H1 (cell line): ENCODE measurements at regions not wholly inside any gene's neighbourhood (a gene's known extent, or its start where the extent isn't known, plus 50 kb on each side); places are given as distances from the start of the nearest gene placed in this dataset.

Source experiments
- CTCF ChIA-PET: fragments of 300-600 bp; sonication (Branson Sonifier 250); formaldehyde crosslinking; loops from one replicate; lab custom pipeline; 2021; ENCODE audit not compliant: partially characterized antibody; lab: Charles Lee
- POLR2A ChIA-PET: fragments of 300-600 bp; sonication (Branson Sonifier 250); formaldehyde crosslinking; loops from one replicate; lab custom pipeline; 2021; ENCODE audit warnings: inconsistent platforms; ENCODE audit not compliant: partially characterized antibody; lab: Charles Lee
- DNase-seq, 2 experiments: peaks; one replicate each; pipeline versions ENCODE4 v3.0.0 to v3.0.0-alpha.2; 2010 to 2022; ENCODE audit warnings: low spot score in 2 of 2, low read depth in 1 of 2, mixed read lengths in 1 of 2
- FAIRE-seq: peaks from 2 replicates; lab custom pipeline; 2011; peaks lifted over from hg19 to GRCh38; lab: Jason Lieb, UNC
- H2AFZ ChIP-seq: 2 replicates; pipeline ENCODE4 v1.8.1; 2012; ENCODE audit warnings: low read length, inconsistent platforms
- H2AK5ac ChIP-seq: 2 replicates; pipeline ENCODE4 v1.6.1; 2013; ENCODE audit warnings: low read depth, low read length
- H2BK120ac ChIP-seq: replicated peaks from 2 replicates; pipeline ENCODE3; 2013; ENCODE audit warnings: low read depth, low read length, inconsistent platforms
- H2BK12ac ChIP-seq: 2 replicates; pipeline ENCODE4 v1.6.1; 2013; ENCODE audit warnings: low read depth, low read length
- H2BK15ac ChIP-seq: 2 replicates; pipeline ENCODE4 v1.6.1; 2013; ENCODE audit warnings: low read length
- H2BK20ac ChIP-seq: 2 replicates; pipeline ENCODE4 v1.6.1; 2013; ENCODE audit warnings: low read length
- H2BK5ac ChIP-seq: 2 replicates; pipeline ENCODE4 v1.6.1; 2013; ENCODE audit warnings: low read depth, low read length
- H3K14ac ChIP-seq: 2 replicates; pipeline ENCODE4 v1.6.1; 2013; ENCODE audit warnings: inconsistent platforms; ENCODE audit not compliant: insufficient read length
- H3K18ac ChIP-seq: 2 replicates; pipeline ENCODE4 v1.6.1; 2013; ENCODE audit warnings: low read length; ENCODE audit errors: extremely low read depth
- H3K23ac ChIP-seq: 2 replicates; pipeline ENCODE4 v1.6.1; 2013; ENCODE audit warnings: inconsistent platforms; ENCODE audit not compliant: insufficient read length
- H3K23me2 ChIP-seq: 2 replicates; pipeline ENCODE4 v1.6.1; 2013; ENCODE audit warnings: low read depth, low read length
- H3K27ac ChIP-seq: 2 replicates; pipeline ENCODE4 v1.6.1; 2011; ENCODE audit warnings: low read depth, low read length, inconsistent platforms
- H3K27me3 ChIP-seq, 4 experiments: replicated peaks in 1 of 4; 1 replicate in 1 of 4; 2 replicates in 3 of 4; pipeline versions ENCODE4 v1.6.1 to v1.8.1; 2011 to 2013; ENCODE audit warnings: low read length in 3 of 4, mild to moderate bottlenecking in 3 of 4, inconsistent platforms in 2 of 4, mixed read lengths in 2 of 4, moderate library complexity in 1 of 4; ENCODE audit not compliant: control insufficient read depth in 3 of 4, insufficient read depth in 3 of 4; ENCODE audit errors: extremely low read depth in 1 of 4
- H3K36me3 ChIP-seq, 4 experiments: 2 replicates each; pipeline versions ENCODE4 v1.6.1 to v1.8.1; 2011 to 2013; ENCODE audit warnings: mild to moderate bottlenecking in 4 of 4, low read length in 3 of 4, moderate library complexity in 2 of 4, control low read depth in 1 of 4, inconsistent platforms in 1 of 4; ENCODE audit not compliant: insufficient read depth in 4 of 4, control insufficient read depth in 2 of 4
- H3K4ac ChIP-seq: replicated peaks from 2 replicates; pipeline ENCODE3; 2013; ENCODE audit warnings: low read length, low read depth, mixed read lengths, inconsistent platforms; ENCODE audit not compliant: insufficient read length
- H3K4me1 ChIP-seq, 4 experiments: replicated peaks in 1 of 4; 1 replicate in 1 of 4; 2 replicates in 3 of 4; pipeline versions ENCODE4 v1.6.1 to v1.8.1; 2011 to 2013; ENCODE audit warnings: low read length in 3 of 4, inconsistent platforms in 2 of 4, mixed read lengths in 1 of 4; ENCODE audit not compliant: insufficient read depth in 4 of 4, control insufficient read depth in 3 of 4
- H3K4me2 ChIP-seq, 2 experiments: 2 replicates each; pipeline versions ENCODE4 v1.6.1 to v1.8.1; 2011 to 2013; ENCODE audit warnings: low read depth in 2 of 2, low read length in 2 of 2, control low read depth in 1 of 2, inconsistent platforms in 1 of 2, mild to moderate bottlenecking in 1 of 2; ENCODE audit not compliant: insufficient read depth in 1 of 2
- H3K4me3 ChIP-seq, 4 experiments: fragments of 200-600, 300-600 bp in 1 of 4; sonication (generic), shearing (Covaris generic), sonication (Bioruptor Twin) in 1 of 4; 2 replicates each; pipeline versions ENCODE4 v1.5.1 to v1.8.1; 2011 to 2016; ENCODE audit warnings: low read length in 4 of 4, low read depth in 3 of 4, control low read depth in 2 of 4, inconsistent platforms in 2 of 4, mild to moderate bottlenecking in 2 of 4, mixed read lengths in 1 of 4, moderate library complexity in 1 of 4; ENCODE audit not compliant: insufficient read depth in 2 of 4; ENCODE audit errors: extremely low read depth in 1 of 4
- H3K56ac ChIP-seq: replicated peaks from 2 replicates; pipeline ENCODE3; 2013; ENCODE audit warnings: low read depth, mild to moderate bottlenecking, mixed read lengths, low read length, inconsistent platforms; ENCODE audit not compliant: insufficient read length
- H3K79me1 ChIP-seq: 2 replicates; pipeline ENCODE4 v1.6.1; 2013; ENCODE audit warnings: low read depth, low read length, control low read depth
- H3K79me2 ChIP-seq, 2 experiments: 2 replicates each; pipeline versions ENCODE4 v1.6.1 to v1.8.1; 2012 to 2013; ENCODE audit warnings: low read length in 2 of 2, mild to moderate bottlenecking in 2 of 2, inconsistent platforms in 1 of 2; ENCODE audit not compliant: insufficient read depth in 2 of 2, control insufficient read depth in 1 of 2
- H3K9ac ChIP-seq, 4 experiments: replicated peaks in 1 of 4; 1 replicate in 1 of 4; 2 replicates in 3 of 4; pipeline versions ENCODE4 v1.6.1 to v1.8.1; 2011 to 2013; ENCODE audit warnings: low read depth in 3 of 4, low read length in 3 of 4, control low read depth in 2 of 4, mild to moderate bottlenecking in 2 of 4, moderate library complexity in 2 of 4, inconsistent platforms in 1 of 4; ENCODE audit errors: extremely low read depth in 1 of 4
- H3K9me3 ChIP-seq, 2 experiments: 2 replicates each; pipeline versions ENCODE4 v1.6.1 to v1.8.1; 2012 to 2013; ENCODE audit warnings: mild to moderate bottlenecking in 2 of 2, moderate library complexity in 2 of 2, control low read depth in 1 of 2, inconsistent platforms in 1 of 2, low read depth in 1 of 2, low read length in 1 of 2, mixed read lengths in 1 of 2; ENCODE audit not compliant: insufficient read depth in 2 of 2
- H4K20me1 ChIP-seq, 2 experiments: replicated peaks in 1 of 2; 2 replicates each; pipeline versions ENCODE3 to v1.8.1; 2011 to 2013; ENCODE audit warnings: inconsistent platforms in 2 of 2, low read length in 2 of 2, mild to moderate bottlenecking in 1 of 2; ENCODE audit not compliant: insufficient read depth in 2 of 2, control insufficient read depth in 1 of 2
- H4K5ac ChIP-seq: 2 replicates; pipeline ENCODE4 v1.6.1; 2013; ENCODE audit warnings: low read length, low read depth, mixed read lengths, inconsistent platforms; ENCODE audit not compliant: insufficient read length
- H4K8ac ChIP-seq: 2 replicates; pipeline ENCODE4 v1.8.0; 2013; ENCODE audit warnings: mild to moderate bottlenecking, moderate library complexity, low read length, inconsistent platforms; ENCODE audit not compliant: insufficient read depth; ENCODE audit errors: extremely low read depth
- H4K91ac ChIP-seq: replicated peaks from 2 replicates; pipeline ENCODE3; 2013; ENCODE audit warnings: low read length, mixed read lengths, inconsistent platforms; ENCODE audit not compliant: insufficient read length
- BACH1 ChIP-seq: IDR thresholded peaks from 2 replicates; pipeline ENCODE4 v1.6.1; 2012; ENCODE audit warnings: low read length, improper control_type of control experiment
- KDM1A ChIP-seq: fragments of 200-600, 300-600 bp; sonication (generic); IDR thresholded peaks from 2 replicates; pipeline ENCODE4 v1.7.1; 2016; ENCODE audit warnings: mild to moderate bottlenecking, low read length, borderline replicate concordance
- NANOG ChIP-seq: IDR thresholded peaks from 2 replicates; pipeline ENCODE4 v1.6.1; 2011; ENCODE audit warnings: low read length, low read depth, mild to moderate bottlenecking, inconsistent platforms; ENCODE audit not compliant: insufficient read depth, poor library complexity, severe bottlenecking
- RBBP5 ChIP-seq: IDR thresholded peaks from 2 replicates; pipeline ENCODE4 v1.7.1; 2012; ENCODE audit warnings: low read depth, mild to moderate bottlenecking, inconsistent platforms, low read length, moderate library complexity, borderline replicate concordance
- SP4 ChIP-seq: IDR thresholded peaks from 2 replicates; pipeline ENCODE4 v1.6.1; 2012; ENCODE audit warnings: low read length, inconsistent platforms
- TEAD4 ChIP-seq: IDR thresholded peaks from 2 replicates; pipeline ENCODE4 v1.6.1; 2012; ENCODE audit warnings: low read depth, low read length, inconsistent platforms, mixed read lengths
- WGBS, 2 experiments: shearing (Covaris generic) in 1 of 2; methylation state at CpG; one replicate each; pipeline versions ENCODE4 v1.1.6 to v1.1.7; 2013 to 2015; ENCODE audit warnings: low lambda C conversion rate in 2 of 2, mixed read lengths in 2 of 2, inconsistent platforms in 1 of 2, low coverage in 1 of 2, missing lambda C conversion rate in 1 of 2; ENCODE audit not compliant: insufficient replicate concordance in 2 of 2, insufficient coverage in 1 of 2, insufficient read length in 1 of 2; ENCODE audit errors: extremely low coverage in 1 of 2, missing lambda C conversion rate in 1 of 2; 5-methylcytosine and 5-hydroxymethylcytosine counted together

DNA sequence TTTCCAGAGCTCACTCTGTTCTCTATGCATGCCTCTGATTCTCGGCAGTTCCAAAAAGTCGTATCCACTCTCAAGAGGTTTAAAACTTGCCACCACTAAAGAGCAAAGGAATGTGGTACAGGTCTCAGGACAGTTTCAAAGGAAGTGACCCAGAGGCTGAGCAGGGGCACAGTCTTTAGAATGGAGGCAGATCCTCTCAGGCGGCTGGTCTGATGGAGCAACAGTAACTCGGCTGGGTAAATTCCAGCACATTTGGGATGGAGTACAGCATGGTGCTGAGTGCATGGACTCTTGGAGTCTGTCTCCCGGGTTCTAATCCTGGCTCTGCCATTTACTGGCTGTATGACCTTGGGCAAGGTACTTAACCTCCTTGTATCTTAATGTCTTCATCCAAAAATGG, 88.1 kb upstream of the BACH2 start:
- H3K18ac ChIP-seq: no peak overlapping the region
- no peak overlapping the region for H4K91ac ChIP-seq
- no peak overlapping the region for H3K23ac ChIP-seq
- no peak overlapping the region for H2AK5ac ChIP-seq
- WGBS, 2 experiments: 77% methylated on average over 5 of the region's 5 CpGs; no CpG with 5 or more reads in 1 of the 2 experiments
- no peak for FAIRE-seq
- H3K4me1 ChIP-seq: peaks cover 5 to 14% (median 10%) of the 10 kb centered on the region in 4 experiments
- no peaks in the 10 kb centered on the region for H3K9me3 ChIP-seq
- no peak overlapping the region for H2BK5ac ChIP-seq
- no peak overlapping the region for H3K9ac ChIP-seq
- H3K79me2 ChIP-seq: no peaks in the 10 kb centered on the region
- H2BK12ac ChIP-seq: no peak overlapping the region
- no peaks in the 10 kb centered on the region for H4K20me1 ChIP-seq
- no peak overlapping the region for H2BK120ac ChIP-seq
- TF ChIP-seq KDM1A: no peak
- TF ChIP-seq SP4: no peak
- TF ChIP-seq NANOG: no peak
- no peak for TF ChIP-seq BACH1
- TF ChIP-seq RBBP5: no peak
- 0 out of 2 replicates have a peak, but pooled peaks have one; percentile 44 for TF ChIP-seq TEAD4
- TF ChIP-seq, all 59 proteins: peak for 1
- Histone ChIP-seq H3K27me3 (no peaks in the 10 kb centered on the region), H3K4me3 (no peak overlapping the region), H3K27ac (no peak overlapping the region), H3K56ac (no peak overlapping the region), H3K79me1 (no peaks in the 10 kb centered on the region), H2AFZ (no peak overlapping the region), H4K8ac (no peak overlapping the region), H3K14ac (no peak overlapping the region), H4K5ac (no peak overlapping the region), H2BK20ac (no peak overlapping the region; the same call in 1 of the 2 replicates), H2BK15ac (no peak overlapping the region), H3K4me2 (no peak overlapping the region), H3K23me2 (no peaks in the 10 kb centered on the region), H3K36me3 (no peaks in the 10 kb centered on the region), H3K4ac (no peak overlapping the region)
- CTCF ChIA-PET: interaction anchor here (0.6 to 1.1 kb wide), 6 partner anchors 9 to 97 kb away, joined by 3 to 5 read pairs (median 4); no protein-coding TSS in a partner anchor
- DNase-seq: no peak
- POLR2A ChIA-PET: no interaction called here
